Vagina (tissue), 2 donors: ENCODE measurements at regions not wholly inside any gene's neighbourhood (a gene's known extent, or its start where the extent isn't known, plus 50 kb on each side); places are given as distances from the start of the nearest gene placed in this dataset.

Source experiments
- CTCF ChIP-seq, 3 experiments: fragments of 450-650 bp in 2 of 3; fragments of 200-600 bp in 1 of 3; sonication (generic) in 1 of 3; IDR thresholded peaks; one replicate each; pipeline ENCODE4 v1.5.1; 2017 to 2019; ENCODE audit warnings: antibody characterized with exemption in 3 of 3, mild to moderate bottlenecking in 2 of 3, moderate library complexity in 2 of 3
- POLR2A ChIP-seq, 2 donors: fragments of 450-650 bp; IDR thresholded peaks; one replicate each; pipeline ENCODE4 v1.6.1; 2017; ENCODE audit warnings: antibody characterized with exemption in 2 of 2, mild to moderate bottlenecking in 2 of 2, moderate library complexity in 2 of 2
- POLR2AphosphoS5 ChIP-seq, 2 donors: sonication (generic); formaldehyde crosslinking; IDR thresholded peaks; one replicate each; pipeline ENCODE4 v1.9.0; 2017; ENCODE audit warnings: antibody characterized with exemption in 2 of 2, mild to moderate bottlenecking in 2 of 2, low read depth in 1 of 2; ENCODE audit not compliant: insufficient read depth in 1 of 2

GRCh38 chr7:52107355-52107754 lies 790.7 kb upstream of the COBL start:
- TF ChIP-seq CTCF (IDR thresholded peaks at IDR 0.05) (no peak), POLR2AphosphoS5 (IDR thresholded peaks at IDR 0.05; ENCODE audit: insufficient read depth in 1 of 2, low read depth in 1 of 2) (no peak), POLR2A (IDR thresholded peaks at IDR 0.05) (no peak)
